ENCODE measurements at regions not wholly inside any gene's neighbourhood (a gene's known extent, or its start where the extent isn't known, plus 50 kb on each side); places are given as distances from the start of the nearest gene placed in this dataset.

GRCh38 chr3:16692486-16693344 is 87.5 kb upstream of the DAZL start:
- no peak for TF ChIP-seq CTCF (IDR thresholded peaks at IDR 0.05; ENCODE audit: low read depth, low read length, missing control alignments)
- H3K4me3 ChIP-seq (replicated peaks; ENCODE audit: low read depth, low read length): no peak overlapping the region
- no peak for DNase-seq (ENCODE audit: extremely low read depth, low read depth)

GRCh38 chr3:16693820-16694219 is 88.6 kb upstream of the DAZL start:
- H3K4me3 ChIP-seq (replicated peaks; ENCODE audit: low read depth, low read length): no peak overlapping the region
- TF ChIP-seq CTCF (IDR thresholded peaks at IDR 0.05; ENCODE audit: low read depth, low read length, missing control alignments): no peak
- DNase-seq (ENCODE audit: extremely low read depth, low read depth): no peak

- DNase-seq (ENCODE audit: extremely low read depth, low read depth): no peak
- H3K4me3 ChIP-seq (replicated peaks; ENCODE audit: low read depth, low read length): no peak overlapping the region
- TF ChIP-seq CTCF (IDR thresholded peaks at IDR 0.05; ENCODE audit: low read depth, low read length, missing control alignments): no peak
Observed at GRCh38 chr3:16695710-16696109, 90.5 kb upstream of the DAZL start.

- DNase-seq (ENCODE audit: extremely low read depth, low read depth): no peak
- no peak overlapping the region for H3K4me3 ChIP-seq (replicated peaks; ENCODE audit: low read depth, low read length)
- no peak for TF ChIP-seq CTCF (IDR thresholded peaks at IDR 0.05; ENCODE audit: low read depth, low read length, missing control alignments)
Observed at GRCh38 chr3:16697443-16698147, 92.4 kb upstream of the DAZL start.

- H3K4me3 ChIP-seq (replicated peaks; ENCODE audit: low read depth, low read length): no peak overlapping the region
- no peak for TF ChIP-seq CTCF (IDR thresholded peaks at IDR 0.05; ENCODE audit: low read depth, low read length, missing control alignments)
- no peak for DNase-seq (ENCODE audit: extremely low read depth, low read depth)
Observed at GRCh38 chr3:16700651-16701050, 95.4 kb upstream of the DAZL start.

GRCh38 chr3:16704941-16705340 is 99.7 kb upstream of the DAZL start:
- no peak overlapping the region for H3K4me3 ChIP-seq (replicated peaks; ENCODE audit: low read depth, low read length)
- DNase-seq (ENCODE audit: extremely low read depth, low read depth): no peak
- TF ChIP-seq CTCF (IDR thresholded peaks at IDR 0.05; ENCODE audit: low read depth, low read length, missing control alignments): no peak
